Hepatocyte (in vitro differentiated cells): ENCODE measurements at regions not wholly inside any gene's neighbourhood (a gene's known extent, or its start where the extent isn't known, plus 50 kb on each side); places are given as distances from the start of the nearest gene placed in this dataset.

ENCODE experiments used
- DNase-seq: peaks from one replicate; pipeline ENCODE4 v3.0.0-alpha.2; 2016; ENCODE audit warnings: low spot score
- H2AFZ ChIP-seq: fragments of 200-600 bp; sonication (generic); 2 replicates; pipeline ENCODE4 v1.6.0; 2016; ENCODE audit warnings: antibody characterized with exemption, mild to moderate bottlenecking
- H3K27ac ChIP-seq: fragments of 200-600 bp; sonication (generic); 2 replicates; pipeline ENCODE4 v1.5.1; 2016; ENCODE audit warnings: mild to moderate bottlenecking
- H3K27me3 ChIP-seq: fragments of 200-600 bp; sonication (generic); 2 replicates; pipeline ENCODE4 v1.6.1; 2016
- H3K36me3 ChIP-seq: fragments of 200-600 bp; sonication (generic); replicated peaks from 2 replicates; pipeline ENCODE4 v1.5.1; 2016; ENCODE audit warnings: low read depth; ENCODE audit not compliant: insufficient read depth
- H3K4me1 ChIP-seq: fragments of 200-600 bp; sonication (generic); 2 replicates; pipeline ENCODE4 v1.5.1; 2016; ENCODE audit warnings: mild to moderate bottlenecking, moderate library complexity; ENCODE audit not compliant: insufficient read depth
- H3K4me2 ChIP-seq: fragments of 200-600 bp; sonication (generic); 2 replicates; pipeline ENCODE4 v1.6.0; 2016
- H3K4me3 ChIP-seq: fragments of 200-600 bp; sonication (generic); 2 replicates; pipeline ENCODE4 v1.5.1; 2016; ENCODE audit warnings: mild to moderate bottlenecking
- H3K79me2 ChIP-seq: fragments of 200-600 bp; sonication (generic); 2 replicates; pipeline ENCODE4 v1.6.0; 2017; ENCODE audit warnings: mild to moderate bottlenecking
- H3K9me2 ChIP-seq: fragments of 200-600 bp; sonication (generic); replicated peaks from 2 replicates; pipeline ENCODE4 v1.6.0; 2017; ENCODE audit warnings: mild to moderate bottlenecking; ENCODE audit not compliant: insufficient read depth
- H3K9me3 ChIP-seq: fragments of 200-600 bp; sonication (generic); 2 replicates; pipeline ENCODE4 v1.5.1; 2016; ENCODE audit warnings: low read depth, mild to moderate bottlenecking
- H4K20me1 ChIP-seq: fragments of 200-600 bp; sonication (generic); 2 replicates; pipeline ENCODE4 v1.6.0; 2016; ENCODE audit warnings: mild to moderate bottlenecking; ENCODE audit not compliant: insufficient read depth, poor library complexity, severe bottlenecking
- EZH2 ChIP-seq: fragments of 200-600 bp; sonication (generic); IDR thresholded peaks from 2 replicates; pipeline ENCODE4 v1.6.1; 2016; ENCODE audit warnings: antibody characterized with exemption, mild to moderate bottlenecking, borderline replicate concordance
- EZH2phosphoT487 ChIP-seq: fragments of 200-600 bp; sonication (generic); IDR thresholded peaks from one replicate; pipeline ENCODE4 v1.6.1; 2018; ENCODE audit warnings: antibody characterized with exemption, mild to moderate bottlenecking, low read depth, moderate library complexity; ENCODE audit not compliant: unreplicated experiment, severe bottlenecking
- WGBS: methylation state at CpG from one replicate; pipeline ENCODE4 v1.1.6; 2016; ENCODE audit warnings: low lambda C conversion rate; ENCODE audit errors: missing lambda C conversion rate; 5-methylcytosine and 5-hydroxymethylcytosine counted together
- TF ChIP-seq, protein P1 (sequence below): fragments of 200-600 bp; sonication (generic); IDR thresholded peaks from 2 replicates; pipeline ENCODE4 v1.5.1; 2016; ENCODE audit warnings: antibody characterized with exemption, mild to moderate bottlenecking; ENCODE audit not compliant: poor library complexity

DNA sequence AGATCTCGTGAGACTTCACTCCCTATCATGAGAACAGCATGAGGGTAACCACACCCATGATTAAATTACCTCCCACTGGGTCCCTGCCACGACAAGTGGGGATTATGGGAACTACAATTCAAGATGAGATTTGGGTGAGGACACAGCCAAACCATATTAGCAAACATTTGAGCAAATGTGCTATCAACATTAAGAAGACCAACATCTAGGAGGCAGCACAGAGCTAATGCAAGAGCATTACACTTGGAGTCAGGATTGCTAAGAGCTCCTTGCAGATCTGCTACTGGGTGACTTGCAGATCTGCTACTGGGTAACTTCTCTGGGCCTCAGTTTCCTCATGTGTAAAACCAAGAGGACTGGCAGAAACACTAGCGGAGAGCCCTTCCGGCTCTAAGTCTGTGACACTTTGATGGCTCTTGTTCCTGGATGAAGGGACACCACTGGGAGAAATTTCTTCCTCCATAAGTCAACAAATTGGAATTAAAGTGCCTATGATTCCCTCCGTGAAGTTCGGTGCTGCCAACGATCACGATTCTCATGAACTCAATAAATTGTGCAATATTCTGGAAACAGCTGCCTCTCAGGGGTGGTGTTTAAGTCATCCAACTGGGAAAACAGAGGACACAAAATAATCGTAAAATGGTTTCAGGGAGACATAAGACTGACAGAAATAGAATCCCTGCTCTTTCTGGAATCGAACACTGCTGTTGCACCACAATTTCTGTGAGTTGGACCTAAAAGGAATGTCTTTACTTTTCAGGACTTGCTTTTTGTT lies 115.8 kb upstream of the ITGB1 start:
- TF ChIP-seq, protein P1, sequence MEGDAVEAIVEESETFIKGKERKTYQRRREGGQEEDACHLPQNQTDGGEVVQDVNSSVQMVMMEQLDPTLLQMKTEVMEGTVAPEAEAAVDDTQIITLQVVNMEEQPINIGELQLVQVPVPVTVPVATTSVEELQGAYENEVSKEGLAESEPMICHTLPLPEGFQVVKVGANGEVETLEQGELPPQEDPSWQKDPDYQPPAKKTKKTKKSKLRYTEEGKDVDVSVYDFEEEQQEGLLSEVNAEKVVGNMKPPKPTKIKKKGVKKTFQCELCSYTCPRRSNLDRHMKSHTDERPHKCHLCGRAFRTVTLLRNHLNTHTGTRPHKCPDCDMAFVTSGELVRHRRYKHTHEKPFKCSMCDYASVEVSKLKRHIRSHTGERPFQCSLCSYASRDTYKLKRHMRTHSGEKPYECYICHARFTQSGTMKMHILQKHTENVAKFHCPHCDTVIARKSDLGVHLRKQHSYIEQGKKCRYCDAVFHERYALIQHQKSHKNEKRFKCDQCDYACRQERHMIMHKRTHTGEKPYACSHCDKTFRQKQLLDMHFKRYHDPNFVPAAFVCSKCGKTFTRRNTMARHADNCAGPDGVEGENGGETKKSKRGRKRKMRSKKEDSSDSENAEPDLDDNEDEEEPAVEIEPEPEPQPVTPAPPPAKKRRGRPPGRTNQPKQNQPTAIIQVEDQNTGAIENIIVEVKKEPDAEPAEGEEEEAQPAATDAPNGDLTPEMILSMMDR, result no peak
- TF ChIP-seq EZH2phosphoT487 (no peak), EZH2 (no peak)
- DNase-seq, result no peak
- no peaks in the 10 kb centered on the region for H4K20me1 ChIP-seq
- H3K79me2 ChIP-seq, result no peaks in the 10 kb centered on the region
- H2AFZ ChIP-seq, result no peak overlapping the region
- no peak overlapping the region for H3K27ac ChIP-seq
- H3K9me3 ChIP-seq, result no peaks in the 10 kb centered on the region
- H3K27me3 ChIP-seq, result no peaks in the 10 kb centered on the region
- no peaks in the 10 kb centered on the region for H3K9me2 ChIP-seq
- H3K4me1 ChIP-seq, result no peaks in the 10 kb centered on the region
- H3K36me3 ChIP-seq, result no peaks in the 10 kb centered on the region
- 89% methylated on average over 10 of the region's 10 CpGs for WGBS
- H3K4me2 ChIP-seq, result no peak overlapping the region
- H3K4me3 ChIP-seq, result no peak overlapping the region

GRCh38 chr10:33071857-33072256 lies 113.8 kb upstream of the ITGB1 start:
- no peaks in the 10 kb centered on the region for H3K27me3 ChIP-seq
- H2AFZ ChIP-seq, result no peak overlapping the region
- H3K27ac ChIP-seq, result no peak overlapping the region
- H3K4me2 ChIP-seq, result no peak overlapping the region
- H3K36me3 ChIP-seq, result no peaks in the 10 kb centered on the region
- H3K9me2 ChIP-seq, result no peaks in the 10 kb centered on the region
- H3K79me2 ChIP-seq, result no peaks in the 10 kb centered on the region
- no peaks in the 10 kb centered on the region for H3K4me1 ChIP-seq
- H3K4me3 ChIP-seq, result no peak overlapping the region
- WGBS, result 51% methylated on average over 2 of the region's 2 CpGs
- no peak for DNase-seq
- H3K9me3 ChIP-seq, result no peaks in the 10 kb centered on the region
- no peak for TF ChIP-seq EZH2phosphoT487
- TF ChIP-seq, protein P1, result no peak
- TF ChIP-seq EZH2, result no peak
- no peaks in the 10 kb centered on the region for H4K20me1 ChIP-seq

DNA sequence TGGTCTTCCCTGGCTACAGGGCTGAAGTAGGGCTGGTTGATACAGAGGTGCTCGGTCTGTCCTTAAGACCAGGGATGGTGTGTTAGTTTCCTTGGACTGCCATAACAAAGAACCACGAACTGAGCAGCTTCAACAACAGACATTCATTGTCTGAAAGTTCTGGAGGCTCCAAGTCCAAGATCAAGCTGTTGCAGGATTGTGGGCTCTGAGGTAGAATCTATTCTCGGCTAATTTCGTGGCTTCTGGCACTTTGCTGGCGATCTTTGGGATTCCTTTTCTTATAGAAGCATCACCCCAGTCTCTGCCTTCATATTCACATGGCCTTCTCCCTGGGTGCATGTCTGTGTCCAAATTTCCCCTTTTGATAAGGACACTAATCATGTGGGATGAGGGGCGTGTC lies 112.1 kb upstream of the ITGB1 start:
- Histone ChIP-seq H3K4me3 (no peak overlapping the region), H2AFZ (no peak overlapping the region), H3K27ac (no peak overlapping the region), H3K9me2 (no peaks in the 10 kb centered on the region), H3K36me3 (no peaks in the 10 kb centered on the region), H3K9me3 (no peaks in the 10 kb centered on the region), H3K4me1 (no peaks in the 10 kb centered on the region), H3K4me2 (no peak overlapping the region), H4K20me1 (no peaks in the 10 kb centered on the region), H3K27me3 (no peaks in the 10 kb centered on the region), H3K79me2 (no peaks in the 10 kb centered on the region)
- TF ChIP-seq EZH2phosphoT487 (no peak), EZH2 (no peak)
- TF ChIP-seq, protein P1, result no peak
- DNase-seq, result no peak
- 95% methylated on average over 6 of the region's 6 CpGs for WGBS
